Embryonic facial prominence (tissue), 1 donor: ENCODE measurements at regions not wholly inside any gene's neighbourhood (a gene's known extent, or its start where the extent isn't known, plus 50 kb on each side); places are given as distances from the start of the nearest gene placed in this dataset.

Experiments
- DNase-seq: peaks from one replicate; pipeline ENCODE4 v3.0.0-alpha.2; 2016; ENCODE audit errors: extremely low spot score

GRCh38 chr5:103648086-103648485, 85.5 kb upstream of the NUDT12 start:
- no peak for DNase-seq

- DNase-seq: no peak
Observed at GRCh38 chr5:103646698-103647614, 84.4 kb upstream of the NUDT12 start.

GRCh38 chr5:103645816-103646215, 83.2 kb upstream of the NUDT12 start:
- no peak for DNase-seq

DNA sequence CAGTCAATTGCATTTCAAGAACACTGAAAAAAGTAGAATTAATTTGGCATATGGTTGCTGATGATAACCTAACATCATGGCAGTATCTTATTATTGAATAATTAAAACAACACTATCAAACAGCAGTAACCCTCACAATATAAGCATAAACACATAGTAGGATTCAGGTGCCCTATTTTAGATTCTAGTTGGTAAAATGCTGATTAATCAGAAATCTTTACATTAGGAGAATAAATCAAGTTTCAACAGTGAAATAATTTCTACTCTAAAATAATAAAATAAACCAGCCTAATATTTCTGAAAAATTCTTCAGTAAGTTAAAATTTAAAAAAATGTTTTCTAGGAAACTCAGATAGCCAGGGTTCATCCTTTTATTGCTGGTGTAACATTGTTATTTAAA, 76.4 kb upstream of the NUDT12 start:
- DNase-seq: no peak

DNA sequence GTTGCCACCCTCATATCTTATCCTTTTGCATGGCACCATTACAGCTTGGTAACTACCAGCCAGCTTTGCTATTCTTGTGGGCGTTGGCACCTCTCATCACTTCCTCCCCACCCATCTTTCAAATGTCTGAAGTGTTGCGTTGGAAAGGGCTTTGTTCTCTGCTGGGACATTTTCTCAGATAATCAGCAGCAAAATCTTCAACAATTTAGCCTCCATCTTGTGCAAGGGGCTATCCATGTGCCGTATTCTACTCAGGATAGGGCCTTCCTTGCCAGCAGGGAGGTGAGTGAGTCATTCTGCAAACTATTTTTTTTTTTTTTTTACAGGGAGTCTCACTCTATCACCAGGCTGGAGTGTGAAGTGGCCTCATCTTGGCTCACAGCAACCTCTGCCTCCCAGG, 62.1 kb upstream of the NUDT12 start:
- no peak for DNase-seq

DNA sequence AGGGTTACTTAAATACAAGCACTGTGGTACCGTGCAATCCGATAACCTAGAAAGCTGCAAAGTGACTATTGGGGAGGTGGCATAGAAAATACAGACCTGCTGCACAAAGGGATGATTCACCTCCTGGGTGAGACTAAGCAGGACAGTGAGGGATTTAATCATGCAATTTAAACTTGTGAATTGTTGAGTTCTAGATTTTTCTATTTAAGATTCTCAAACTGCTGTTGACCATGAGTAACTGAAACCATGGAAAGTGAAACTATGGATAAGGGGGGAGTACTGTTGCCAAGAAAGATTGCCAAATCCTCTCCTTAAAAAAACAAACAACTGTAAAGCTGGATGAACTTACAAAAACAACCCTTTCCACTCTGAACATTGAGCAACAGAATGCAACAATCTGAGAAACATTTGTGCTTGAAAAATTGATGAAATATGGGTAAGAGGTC, 61.5 kb upstream of the NUDT12 start:
- DNase-seq: no peak

DNA sequence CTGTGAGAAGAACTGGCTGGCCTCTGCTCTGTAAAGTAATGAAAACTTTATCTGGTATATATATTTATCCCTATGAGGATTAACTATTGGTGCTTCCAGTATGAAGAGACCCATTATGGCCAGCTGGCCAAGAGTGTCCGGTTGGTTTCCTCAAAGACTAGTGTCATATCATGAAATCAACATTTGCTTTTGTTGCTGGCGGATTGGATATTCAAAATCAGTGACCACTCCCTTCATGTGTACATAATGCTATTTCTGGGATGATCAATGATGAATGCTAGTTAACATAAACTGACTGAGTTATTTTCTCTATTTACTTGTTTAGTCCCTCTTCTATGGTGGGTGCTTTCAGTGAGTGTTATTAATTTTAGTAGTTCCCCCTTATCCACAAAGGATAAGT, 60.8 kb upstream of the NUDT12 start:
- no peak for DNase-seq

- no peak for DNase-seq
Observed at GRCh38 chr5:103621548-103621930, 59.0 kb upstream of the NUDT12 start.

- no peak for DNase-seq
Observed at GRCh38 chr5:103620851-103621547, 58.4 kb upstream of the NUDT12 start.

- DNase-seq: no peak
Observed at GRCh38 chr5:103617913-103618312, 55.3 kb upstream of the NUDT12 start.

GRCh38 chr5:103617090-103617489, 54.5 kb upstream of the NUDT12 start:
- no peak for DNase-seq

DNA sequence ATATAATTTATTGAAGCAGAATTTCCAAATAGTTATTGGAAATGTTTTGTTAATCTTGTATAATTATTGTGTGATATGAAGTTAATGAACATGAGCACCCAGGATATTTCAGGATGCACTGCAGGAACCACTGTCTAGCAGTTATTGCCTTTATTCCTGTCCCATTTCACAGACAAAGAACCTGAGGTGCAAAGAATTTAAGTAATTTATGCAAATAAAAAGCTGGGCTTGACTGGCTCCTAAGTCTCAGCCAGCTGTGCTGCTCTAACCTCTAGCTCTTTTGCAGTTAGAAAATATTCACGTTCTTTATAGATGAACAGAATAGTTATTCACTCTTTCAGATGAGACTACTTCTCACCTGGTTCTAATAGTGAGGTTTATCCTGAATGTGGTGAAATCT, 50.0 kb upstream of the NUDT12 start:
- DNase-seq: no peak
